Esophagus squamous epithelium (tissue), 4 donors: ENCODE measurements at regions not wholly inside any gene's neighbourhood (a gene's known extent, or its start where the extent isn't known, plus 50 kb on each side); places are given as distances from the start of the nearest gene placed in this dataset.

ENCODE experiments used
- CTCF ChIP-seq, 6 experiments: fragments of 450-650 bp in 4 of 6; fragments of 200-600 bp in 2 of 6; sonication (generic) in 2 of 6; IDR thresholded peaks; one replicate each; pipeline ENCODE4 v1.5.1; 2016 to 2019; ENCODE audit warnings: antibody characterized with exemption in 6 of 6, mild to moderate bottlenecking in 4 of 6, moderate library complexity in 4 of 6
- POLR2A ChIP-seq, 4 donors: fragments of 450-650 bp; IDR thresholded peaks; one replicate each; pipeline ENCODE4 v1.6.1; 2017; ENCODE audit warnings: antibody characterized with exemption in 4 of 4, mild to moderate bottlenecking in 4 of 4, moderate library complexity in 3 of 4

GRCh38 chr4:111506706-111507105 lies 638.5 kb upstream of the FAM241A start:
- no peak for TF ChIP-seq POLR2A (IDR thresholded peaks at IDR 0.05)
- no peak for TF ChIP-seq CTCF (IDR thresholded peaks at IDR 0.05)
